ENCODE measurements at regions not wholly inside any gene's neighbourhood (a gene's known extent, or its start where the extent isn't known, plus 50 kb on each side); places are given as distances from the start of the nearest gene placed in this dataset.

DNA sequence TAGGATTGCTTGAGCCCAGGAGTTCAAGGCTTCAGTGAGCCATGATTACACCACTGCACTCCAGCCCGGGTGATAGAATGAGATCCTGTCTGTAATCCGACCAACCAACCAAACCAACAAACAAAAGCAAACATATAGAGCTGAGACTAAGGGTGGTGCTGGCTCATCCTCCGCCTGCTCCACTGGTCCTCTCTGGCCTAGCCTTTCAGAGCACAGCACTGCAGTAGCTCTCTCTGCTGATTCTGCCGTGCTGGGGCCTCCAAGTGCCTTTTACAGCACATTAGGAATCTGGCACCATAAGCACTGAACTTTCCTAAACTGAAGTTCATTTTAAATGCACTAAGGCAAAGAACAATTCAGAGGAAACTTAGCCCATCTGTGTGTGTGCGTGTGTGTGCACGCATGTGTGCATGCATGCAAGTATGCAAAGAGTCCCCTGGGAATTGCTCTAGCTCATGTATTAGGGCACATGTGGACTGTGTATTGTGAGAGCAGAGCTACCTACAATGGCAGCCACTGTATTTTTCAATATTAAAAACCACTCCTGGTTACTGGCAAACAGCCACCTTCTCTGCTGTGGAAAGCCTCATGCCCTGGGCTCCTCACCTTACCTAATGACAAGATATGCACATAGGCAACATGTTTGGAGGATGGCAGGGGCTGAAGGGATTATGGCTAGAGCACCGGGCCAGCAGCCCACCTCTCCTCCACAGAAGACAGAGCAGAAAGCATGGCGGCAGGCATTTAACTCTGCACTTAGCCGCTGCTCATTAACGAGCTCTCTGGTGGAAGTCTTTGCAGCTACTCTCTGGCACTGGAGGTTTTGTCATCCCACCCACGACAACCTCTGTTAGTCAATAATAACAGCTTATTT is 223.1 kb upstream of the TSHZ3 start:
- ATAC-seq (no peak), DNase-seq (no peak)
- Mint-ChIP-seq H3K4me1 (ENCODE audit: low read depth) (no peaks in the 10 kb centered on the region), H3K9me3 (no peaks in the 10 kb centered on the region), H3K27ac (no peak overlapping the region), H3K36me3 (ENCODE audit: low read depth) (no peaks in the 10 kb centered on the region), H3K27me3 (peaks cover 4% of the 10 kb centered on the region), H3K4me3 (no peak overlapping the region)
- POLR2A ChIA-PET, result no interaction called here
- TF ChIP-seq, protein P1, sequence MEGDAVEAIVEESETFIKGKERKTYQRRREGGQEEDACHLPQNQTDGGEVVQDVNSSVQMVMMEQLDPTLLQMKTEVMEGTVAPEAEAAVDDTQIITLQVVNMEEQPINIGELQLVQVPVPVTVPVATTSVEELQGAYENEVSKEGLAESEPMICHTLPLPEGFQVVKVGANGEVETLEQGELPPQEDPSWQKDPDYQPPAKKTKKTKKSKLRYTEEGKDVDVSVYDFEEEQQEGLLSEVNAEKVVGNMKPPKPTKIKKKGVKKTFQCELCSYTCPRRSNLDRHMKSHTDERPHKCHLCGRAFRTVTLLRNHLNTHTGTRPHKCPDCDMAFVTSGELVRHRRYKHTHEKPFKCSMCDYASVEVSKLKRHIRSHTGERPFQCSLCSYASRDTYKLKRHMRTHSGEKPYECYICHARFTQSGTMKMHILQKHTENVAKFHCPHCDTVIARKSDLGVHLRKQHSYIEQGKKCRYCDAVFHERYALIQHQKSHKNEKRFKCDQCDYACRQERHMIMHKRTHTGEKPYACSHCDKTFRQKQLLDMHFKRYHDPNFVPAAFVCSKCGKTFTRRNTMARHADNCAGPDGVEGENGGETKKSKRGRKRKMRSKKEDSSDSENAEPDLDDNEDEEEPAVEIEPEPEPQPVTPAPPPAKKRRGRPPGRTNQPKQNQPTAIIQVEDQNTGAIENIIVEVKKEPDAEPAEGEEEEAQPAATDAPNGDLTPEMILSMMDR (IDR thresholded peaks at IDR 0.05), result no peak
- intact Hi-C loops (cut with micrococcal nuclease), result no loop called here
- CTCF ChIA-PET, result no interaction called here

DNA sequence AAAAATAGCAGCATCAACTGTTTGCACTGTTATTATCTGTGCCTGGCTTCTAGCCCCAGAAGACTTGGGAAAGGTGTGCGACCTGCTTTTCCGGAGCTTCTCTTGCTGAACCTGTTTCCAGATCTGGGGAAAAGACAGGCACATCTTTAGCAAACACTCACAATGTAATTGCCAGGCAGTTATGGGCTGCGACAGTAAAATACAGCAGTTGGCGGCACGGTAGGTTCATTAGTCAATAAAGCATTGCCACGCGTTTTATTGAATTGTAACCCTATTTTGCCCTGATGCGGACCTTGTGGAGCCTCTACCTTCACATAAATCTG is 223.7 kb upstream of the TSHZ3 start:
- TF ChIP-seq, protein P1 (IDR thresholded peaks at IDR 0.05), result no peak
- H3K27ac Mint-ChIP-seq, result no peak overlapping the region
- POLR2A ChIA-PET, result no interaction called here
- H3K27me3 Mint-ChIP-seq, result peaks cover 4% of the 10 kb centered on the region
- no peaks in the 10 kb centered on the region for H3K36me3 Mint-ChIP-seq (ENCODE audit: low read depth)
- CTCF ChIA-PET, result no interaction called here
- intact Hi-C loops (cut with micrococcal nuclease), result no loop called here
- DNase-seq (no peak), ATAC-seq (no peak)
- no peak overlapping the region for H3K4me3 Mint-ChIP-seq
- H3K4me1 Mint-ChIP-seq (ENCODE audit: low read depth), result no peaks in the 10 kb centered on the region
- H3K9me3 Mint-ChIP-seq, result no peaks in the 10 kb centered on the region

DNA sequence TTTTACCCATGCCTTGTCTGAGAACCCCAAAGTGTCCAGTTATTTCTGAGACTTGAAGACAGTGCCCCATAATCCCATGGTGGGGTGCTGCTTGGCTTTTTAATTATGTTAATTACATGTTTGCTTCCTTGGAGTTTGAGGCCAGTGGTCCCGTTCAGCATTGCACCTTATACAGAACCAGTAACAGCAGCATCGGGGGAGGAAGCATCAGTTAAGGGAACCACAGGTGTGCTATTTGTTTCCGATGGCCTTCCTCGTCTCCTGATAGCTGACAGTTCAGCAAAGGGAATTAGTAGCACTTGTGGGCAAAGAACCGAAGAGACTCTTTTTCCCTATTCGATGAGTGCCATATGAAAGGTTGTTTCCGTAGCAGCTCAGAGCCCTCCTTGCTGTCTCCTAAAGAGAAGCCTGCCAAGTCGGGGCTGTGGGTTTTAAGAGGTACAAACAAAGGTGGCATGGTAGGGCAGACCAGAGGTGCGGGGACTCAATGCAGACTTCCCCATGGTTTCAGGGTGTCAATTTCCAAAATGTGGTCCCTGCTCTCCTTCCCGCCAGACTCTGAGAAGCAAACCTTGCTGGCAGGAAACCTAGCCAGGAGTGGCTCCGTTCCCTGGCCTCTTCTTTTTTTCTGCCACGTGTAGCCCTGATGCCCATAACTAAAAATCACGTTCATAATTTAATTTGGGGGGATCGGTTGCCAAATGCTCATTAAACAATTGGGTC is 225.2 kb upstream of the TSHZ3 start:
- ChIA-PET POLR2A (no interaction called here), CTCF (no interaction called here)
- H3K27me3 Mint-ChIP-seq, result peaks cover 4% of the 10 kb centered on the region
- TF ChIP-seq, protein P1 (IDR thresholded peaks at IDR 0.05), result no peak
- DNase-seq (no peak), ATAC-seq (no peak)
- no peak overlapping the region for H3K4me3 Mint-ChIP-seq
- H3K36me3 Mint-ChIP-seq (ENCODE audit: low read depth), result no peaks in the 10 kb centered on the region
- H3K4me1 Mint-ChIP-seq (ENCODE audit: low read depth), result no peaks in the 10 kb centered on the region
- no peaks in the 10 kb centered on the region for H3K9me3 Mint-ChIP-seq
- H3K27ac Mint-ChIP-seq, result no peak overlapping the region
- intact Hi-C loops (cut with micrococcal nuclease), result no loop called here

DNA sequence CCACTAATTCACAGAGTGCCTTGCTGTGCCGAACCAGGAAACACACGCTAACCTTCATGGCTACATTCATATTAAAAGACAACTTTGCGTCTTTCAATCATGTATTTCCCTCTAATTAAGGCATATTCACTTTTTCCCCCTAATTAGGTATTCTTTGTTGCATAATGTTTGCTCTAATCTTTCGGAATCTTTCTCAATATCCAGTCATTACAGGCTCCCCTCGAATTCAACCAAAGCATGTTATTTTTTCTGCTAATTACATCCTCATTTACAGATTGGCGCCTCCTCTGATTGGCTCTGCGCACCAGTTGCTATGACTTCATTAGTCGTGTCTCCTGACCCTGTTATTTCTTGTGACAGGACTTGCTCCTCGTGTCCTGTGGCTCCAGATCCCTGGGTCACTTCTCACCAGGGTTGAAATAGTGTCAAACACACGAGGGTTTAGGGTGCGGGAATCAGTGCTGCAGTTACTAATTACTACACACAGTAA is 226.7 kb upstream of the TSHZ3 start:
- Mint-ChIP-seq H3K4me1 (ENCODE audit: low read depth) (no peaks in the 10 kb centered on the region), H3K27me3 (peaks cover 4% of the 10 kb centered on the region), H3K36me3 (ENCODE audit: low read depth) (no peaks in the 10 kb centered on the region), H3K27ac (no peak overlapping the region), H3K9me3 (no peaks in the 10 kb centered on the region), H3K4me3 (no peak overlapping the region)
- POLR2A ChIA-PET, result no interaction called here
- DNase-seq (no peak), ATAC-seq (no peak)
- TF ChIP-seq, protein P1 (IDR thresholded peaks at IDR 0.05), result no peak
- CTCF ChIA-PET, result interaction anchor here (0.6 kb wide), 1 partner anchor 398 kb away, joined by 3 read pairs; no protein-coding TSS in a partner anchor
- intact Hi-C loops (cut with micrococcal nuclease), result no loop called here

DNA sequence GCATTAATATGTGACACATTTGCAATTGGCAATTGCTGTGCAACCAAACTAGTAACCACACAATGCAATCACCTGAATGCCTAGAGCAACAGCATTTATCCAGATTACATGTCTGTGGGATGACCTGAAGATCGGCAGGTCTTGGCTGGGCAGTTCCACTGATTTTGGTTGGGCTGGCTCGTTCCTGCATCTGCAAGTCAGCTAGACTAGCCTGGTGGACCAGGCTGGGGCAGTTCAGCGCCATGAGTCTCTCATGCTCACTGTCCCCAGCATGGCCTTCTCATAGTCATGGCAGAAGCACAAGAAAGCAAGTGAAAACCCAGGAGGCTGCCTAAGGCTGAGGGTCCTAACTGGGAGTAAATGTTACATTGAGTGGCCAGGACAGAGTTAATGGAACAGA is 229.1 kb upstream of the TSHZ3 start:
- H3K27me3 Mint-ChIP-seq, result peaks cover 2% of the 10 kb centered on the region
- H3K9me3 Mint-ChIP-seq, result no peaks in the 10 kb centered on the region
- CTCF ChIA-PET, result no interaction called here
- H3K27ac Mint-ChIP-seq, result no peak overlapping the region
- no peaks in the 10 kb centered on the region for H3K36me3 Mint-ChIP-seq (ENCODE audit: low read depth)
- intact Hi-C loops (cut with micrococcal nuclease), result no loop called here
- H3K4me1 Mint-ChIP-seq (ENCODE audit: low read depth), result no peaks in the 10 kb centered on the region
- TF ChIP-seq, protein P1 (IDR thresholded peaks at IDR 0.05), result no peak
- DNase-seq (no peak), ATAC-seq (no peak)
- POLR2A ChIA-PET, result no interaction called here
- no peak overlapping the region for H3K4me3 Mint-ChIP-seq
